Skin epidermis (tissue), 12 donors: ENCODE measurements at regions not wholly inside any gene's neighbourhood (a gene's known extent, or its start where the extent isn't known, plus 50 kb on each side); places are given as distances from the start of the nearest gene placed in this dataset.

Experiments
- H3K27ac ChIP-seq, 21 experiments: fragments of 200-600 bp; sonication (generic) in 11 of 21; one replicate each; pipeline ENCODE4 v1.5.0; 2020; ENCODE audit warnings: mild to moderate bottlenecking in 3 of 21, inconsistent platforms in 2 of 21, moderate library complexity in 2 of 21
- H3K4me3 ChIP-seq, 7 experiments: fragments of 200-600 bp; sonication (generic) in 2 of 7; one replicate each; pipeline ENCODE4 v1.5.0; 2020; ENCODE audit warnings: inconsistent platforms in 2 of 7, mild to moderate bottlenecking in 2 of 7, moderate library complexity in 1 of 7

DNA sequence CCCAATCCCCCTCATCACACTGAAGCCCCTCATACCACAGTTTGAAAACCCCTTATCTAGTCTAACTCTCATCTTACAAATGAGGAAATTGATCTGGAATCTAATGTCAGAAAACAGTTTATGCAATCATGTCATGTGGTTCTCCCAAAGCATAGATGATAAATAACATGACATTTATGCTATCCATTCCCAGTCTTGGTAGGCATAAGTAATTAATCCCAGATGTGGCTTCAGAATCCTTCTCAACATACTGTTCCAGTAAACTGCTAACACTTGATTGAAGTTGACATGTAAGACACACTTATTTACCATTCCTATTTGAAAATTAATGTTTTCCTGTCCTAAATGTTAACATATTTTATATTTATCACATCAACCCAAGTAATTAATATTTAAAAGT is 168.7 kb downstream of the GALC start:
- H3K4me3 ChIP-seq: no peak overlapping the region
- no peak overlapping the region for H3K27ac ChIP-seq

GRCh38 chr14:87816416-87816815 is 176.6 kb downstream of the GALC start:
- Histone ChIP-seq H3K4me3 (no peak overlapping the region), H3K27ac (no peak overlapping the region)

DNA sequence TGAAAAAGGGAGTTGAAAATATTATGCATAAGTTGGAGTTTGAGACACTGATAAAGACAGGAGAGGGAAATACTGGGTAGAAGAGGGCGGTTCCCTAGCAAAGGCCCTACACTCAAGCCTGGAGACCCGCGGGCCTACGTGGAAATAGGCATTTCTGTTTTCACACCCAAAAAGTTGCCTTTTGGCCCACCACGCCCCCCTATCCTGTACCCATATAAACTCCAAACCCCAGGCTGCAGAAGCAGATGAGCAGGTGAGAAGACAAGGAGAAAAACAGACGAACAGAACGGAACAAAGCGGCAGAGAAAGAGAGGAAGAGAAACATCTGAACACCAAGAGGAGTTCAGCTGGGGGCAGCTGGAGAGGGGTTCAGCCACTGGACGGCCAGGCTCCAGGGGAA is 177.9 kb downstream of the GALC start:
- Histone ChIP-seq H3K27ac (no peak overlapping the region), H3K4me3 (no peak overlapping the region)

DNA sequence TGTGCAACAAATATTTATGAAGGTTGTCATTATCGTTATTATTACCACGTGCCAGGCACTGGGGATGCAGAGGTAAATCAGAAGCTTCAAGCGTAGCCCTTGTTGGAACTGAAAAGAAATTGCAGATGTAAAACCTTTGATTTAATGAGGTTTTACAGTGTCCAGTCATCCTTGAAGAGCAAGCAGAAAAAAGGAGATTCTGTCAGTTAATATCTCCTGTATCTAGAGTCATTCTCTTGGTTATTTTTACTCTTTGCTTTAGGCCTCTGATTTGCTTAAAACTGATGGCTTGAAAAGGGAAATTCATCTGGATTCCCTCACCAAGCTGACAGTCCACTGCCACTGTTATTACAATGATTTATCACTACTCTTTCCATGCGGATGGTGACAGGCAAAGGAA is 179.3 kb downstream of the GALC start:
- H3K4me3 ChIP-seq: no peak overlapping the region
- no peak overlapping the region for H3K27ac ChIP-seq

GRCh38 chr14:87813211-87813610 is 179.8 kb downstream of the GALC start:
- no peak overlapping the region for H3K27ac ChIP-seq
- H3K4me3 ChIP-seq: no peak overlapping the region

GRCh38 chr14:87811246-87811645 is 181.7 kb downstream of the GALC start:
- Histone ChIP-seq H3K27ac (no peak overlapping the region), H3K4me3 (no peak overlapping the region)

DNA sequence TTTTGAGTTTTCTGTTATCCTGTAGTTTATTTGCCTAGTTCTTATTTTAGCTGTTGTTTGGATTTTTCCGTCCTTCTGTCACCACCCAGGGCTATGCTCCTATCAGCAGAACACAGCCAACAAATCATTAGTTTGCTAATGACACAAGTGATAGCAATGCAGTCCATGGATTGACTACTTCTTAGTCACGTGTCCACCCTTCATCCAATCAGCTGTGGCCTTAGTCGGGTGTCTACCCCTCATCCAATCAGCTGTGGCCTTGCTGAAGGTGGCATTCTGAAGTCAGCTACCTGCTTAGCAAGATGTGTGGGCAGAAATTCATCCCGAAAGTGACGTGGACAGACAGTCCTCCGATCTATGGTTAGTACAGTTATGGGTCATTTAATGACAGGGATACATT is 182.3 kb downstream of the GALC start:
- Histone ChIP-seq H3K4me3 (no peak overlapping the region), H3K27ac (no peak overlapping the region)

DNA sequence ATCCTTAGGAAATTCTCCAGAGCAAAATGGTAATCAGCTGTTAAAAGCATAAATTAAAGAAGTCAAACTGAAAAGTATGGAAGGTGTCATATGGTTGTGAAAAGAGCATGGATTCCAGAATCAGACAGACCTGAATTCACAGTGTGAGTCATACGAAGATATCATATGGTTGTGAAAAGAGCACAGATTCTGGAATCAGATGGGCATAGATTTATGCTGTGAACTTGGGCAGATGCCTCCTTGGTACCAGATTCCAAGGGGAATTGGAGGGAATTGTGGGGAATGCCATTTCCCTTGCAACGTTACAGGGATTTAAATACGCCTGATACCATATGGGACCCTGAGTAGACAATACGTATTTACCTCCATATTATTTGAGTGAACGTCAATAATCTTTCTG is 183.7 kb downstream of the GALC start:
- Histone ChIP-seq H3K4me3 (no peak overlapping the region), H3K27ac (no peak overlapping the region)

DNA sequence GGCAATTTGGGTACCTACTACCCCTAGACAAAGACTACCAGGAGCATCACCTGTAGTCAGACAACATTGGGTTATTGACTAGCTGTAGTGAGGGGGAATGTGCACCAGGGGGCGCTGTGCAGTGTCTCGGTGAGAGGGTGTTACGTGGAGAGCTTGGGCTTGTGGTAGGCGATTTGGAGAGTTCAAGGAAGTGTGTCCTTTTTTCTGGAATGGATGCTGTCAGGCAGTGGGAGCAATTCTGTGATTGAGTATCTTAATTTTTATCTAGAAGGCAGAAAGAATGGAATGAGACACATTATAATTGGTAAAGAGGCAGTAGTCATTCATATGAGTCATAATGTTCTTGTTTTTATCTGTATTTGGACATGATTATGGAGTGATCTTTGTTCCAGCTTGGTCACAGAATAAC is 187.7 kb downstream of the GALC start:
- H3K4me3 ChIP-seq: no peak overlapping the region
- H3K27ac ChIP-seq: no peak overlapping the region

DNA sequence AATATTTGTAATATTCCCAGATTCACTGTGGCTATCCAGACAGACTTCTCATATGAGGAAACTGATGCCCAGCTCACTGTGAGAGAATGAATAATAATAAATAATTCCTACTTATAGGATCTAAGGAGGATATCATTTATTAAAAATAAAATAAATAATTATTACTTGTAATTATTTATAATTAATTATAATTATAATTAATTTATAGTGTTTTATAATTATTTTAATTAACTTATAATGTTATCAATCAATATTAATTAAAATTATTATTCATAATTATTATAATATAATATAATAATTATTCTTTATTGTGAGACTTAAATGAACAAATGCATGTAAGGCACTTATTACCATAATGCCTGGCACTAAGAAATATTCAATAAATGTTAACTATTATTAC is 192.8 kb downstream of the GALC start:
- Histone ChIP-seq H3K4me3 (no peak overlapping the region), H3K27ac (no peak overlapping the region)

- Histone ChIP-seq H3K27ac (no peak overlapping the region), H3K4me3 (no peak overlapping the region)
These were observed 193.6 kb downstream of the GALC start for GRCh38 chr14:87799400-87799799.

GRCh38 chr14:87797001-87797400 is 196.0 kb downstream of the GALC start:
- no peak overlapping the region for H3K27ac ChIP-seq
- H3K4me3 ChIP-seq: no peak overlapping the region

GRCh38 chr14:87794561-87794960 is 198.4 kb downstream of the GALC start:
- Histone ChIP-seq H3K4me3 (no peak overlapping the region), H3K27ac (no peak overlapping the region)

- Histone ChIP-seq H3K4me3 (no peak overlapping the region), H3K27ac (no peak overlapping the region)
These were observed 207.1 kb downstream of the GALC start for GRCh38 chr14:87785897-87786296.

DNA sequence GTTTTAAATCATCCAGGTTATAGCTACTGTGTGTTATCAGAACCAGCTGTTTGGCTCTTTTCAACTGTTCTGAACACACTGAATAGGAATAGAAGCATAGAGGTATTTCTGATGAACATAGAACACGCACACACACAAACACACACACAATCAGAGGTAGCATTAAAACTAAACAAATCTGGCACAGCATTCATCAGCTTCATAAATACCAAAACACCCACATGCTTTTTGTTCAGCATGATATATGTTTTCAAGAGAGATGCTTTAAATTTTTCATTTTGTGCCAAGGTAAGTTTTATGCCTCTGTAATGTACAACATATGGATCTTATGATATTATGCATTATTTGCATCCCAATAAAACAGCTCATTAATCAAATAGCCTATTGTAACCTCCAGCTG is 208.6 kb downstream of the GALC start:
- Histone ChIP-seq H3K4me3 (no peak overlapping the region), H3K27ac (no peak overlapping the region)

- no peak overlapping the region for H3K4me3 ChIP-seq
- no peak overlapping the region for H3K27ac ChIP-seq
These were observed 209.9 kb downstream of the GALC start for GRCh38 chr14:87783071-87783470.

- H3K27ac ChIP-seq: no peak overlapping the region
These were observed 220.1 kb downstream of the GALC start for GRCh38 chr14:87772854-87773253.

DNA sequence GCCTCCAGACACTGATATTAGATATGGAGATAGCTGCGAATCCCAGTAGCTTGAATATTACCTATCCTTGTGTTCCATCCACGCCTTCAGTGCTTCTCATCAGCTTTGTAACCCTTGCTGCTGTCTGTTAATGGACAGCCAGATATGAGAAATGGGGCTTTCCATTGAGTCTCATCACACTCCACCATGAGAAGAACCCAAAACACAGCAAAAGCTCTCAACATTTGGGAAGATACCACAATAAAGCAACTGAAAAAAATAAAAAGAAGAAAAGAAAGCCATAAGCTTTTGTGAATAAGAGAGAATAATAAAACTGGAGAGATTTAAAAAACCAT is 225.4 kb downstream of the GALC start:
- H3K27ac ChIP-seq: no peak overlapping the region
- H3K4me3 ChIP-seq: no peak overlapping the region

More at GRCh38 chr14:87772854-87773253, 220.1 kb downstream of the GALC start:
- H3K4me3 ChIP-seq: no peak overlapping the region

DNA sequence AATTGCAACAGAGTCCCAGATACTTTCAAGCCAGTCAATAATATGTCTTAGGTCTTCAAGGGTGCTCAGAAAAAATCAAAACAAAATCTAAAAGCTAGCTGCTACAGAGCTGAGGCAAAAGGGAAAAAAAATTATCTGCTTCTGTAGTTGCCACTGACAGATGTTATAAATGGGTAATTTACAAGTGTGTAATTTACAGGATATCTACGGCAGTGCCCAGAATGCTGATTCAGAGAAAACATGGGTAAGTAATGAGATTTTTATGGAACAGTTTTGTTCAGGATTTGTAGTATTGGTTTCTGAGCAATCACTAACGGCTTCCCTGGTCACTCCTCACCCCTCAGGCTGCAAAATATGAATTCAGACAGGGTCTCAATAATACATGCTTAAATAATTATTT is 234.1 kb downstream of the GALC start:
- no peak overlapping the region for H3K4me3 ChIP-seq
- no peak overlapping the region for H3K27ac ChIP-seq

- Histone ChIP-seq H3K27ac (no peak overlapping the region), H3K4me3 (no peak overlapping the region)
These were observed 236.3 kb downstream of the GALC start for GRCh38 chr14:87756661-87757060.

DNA sequence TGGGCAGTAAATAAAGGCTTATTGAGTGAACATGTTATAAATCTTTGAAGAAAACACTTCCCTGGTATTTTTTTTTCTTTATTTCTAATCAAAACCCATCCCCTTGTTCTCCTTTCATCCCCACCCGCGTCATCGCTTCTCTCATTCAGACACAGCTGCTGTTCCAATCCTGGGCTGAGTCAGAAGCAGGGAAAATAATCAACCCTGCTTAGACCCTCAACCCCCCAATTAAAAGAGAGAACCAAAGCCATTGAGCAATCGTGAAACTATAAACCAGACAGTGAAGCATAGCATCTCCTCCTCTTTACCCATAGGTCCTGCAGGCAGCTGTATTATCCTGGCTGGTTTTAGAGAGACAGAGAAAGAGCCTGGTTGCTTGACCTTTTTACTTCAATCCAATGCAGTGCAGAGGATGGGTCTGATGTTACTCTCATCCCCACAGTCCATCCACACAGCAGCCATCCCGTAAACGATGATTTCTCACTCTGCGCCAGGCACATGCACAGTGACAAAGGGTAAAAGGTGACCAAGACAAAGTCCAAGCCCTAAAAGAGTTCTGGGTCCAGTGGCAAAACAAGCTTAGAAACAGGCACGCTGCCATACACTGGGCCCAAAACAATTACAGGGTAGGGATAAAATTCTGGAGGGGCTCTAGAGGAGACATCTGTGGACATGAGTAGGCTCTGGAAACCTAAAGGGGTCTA is 238.3 kb downstream of the GALC start:
- Histone ChIP-seq H3K4me3 (no peak overlapping the region), H3K27ac (no peak overlapping the region)

DNA sequence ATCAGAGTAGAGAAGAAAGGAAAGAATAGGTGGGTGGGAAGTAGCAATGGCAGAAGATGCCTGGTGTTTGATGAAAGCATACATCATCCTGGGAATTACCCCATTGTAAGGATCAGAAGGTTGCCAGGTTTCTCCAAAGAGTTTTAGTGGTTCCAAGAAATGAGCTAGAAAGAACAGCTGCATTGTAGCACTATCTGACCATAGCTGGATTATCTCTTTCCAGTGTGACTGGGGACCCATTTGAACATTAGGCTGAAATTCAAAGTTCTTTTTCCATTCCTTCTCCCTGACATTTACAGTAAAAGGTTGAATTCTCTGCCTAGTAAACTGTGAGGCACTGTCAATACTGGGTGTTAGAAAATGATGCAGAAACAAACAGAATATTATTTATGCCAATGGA is 244.4 kb downstream of the GALC start:
- no peak overlapping the region for H3K27ac ChIP-seq
- no peak overlapping the region for H3K4me3 ChIP-seq
